CD4-positive, alpha-beta T cell treated with Interleukin-4 for 1 hour (primary cell): ENCODE measurements at regions not wholly inside any gene's neighbourhood (a gene's known extent, or its start where the extent isn't known, plus 50 kb on each side); places are given as distances from the start of the nearest gene placed in this dataset.

ENCODE experiments used
- DNase-seq, 2 donors: peaks; one replicate each; pipeline ENCODE4 v3.0.0-alpha.2; 2020 to 2022

DNA sequence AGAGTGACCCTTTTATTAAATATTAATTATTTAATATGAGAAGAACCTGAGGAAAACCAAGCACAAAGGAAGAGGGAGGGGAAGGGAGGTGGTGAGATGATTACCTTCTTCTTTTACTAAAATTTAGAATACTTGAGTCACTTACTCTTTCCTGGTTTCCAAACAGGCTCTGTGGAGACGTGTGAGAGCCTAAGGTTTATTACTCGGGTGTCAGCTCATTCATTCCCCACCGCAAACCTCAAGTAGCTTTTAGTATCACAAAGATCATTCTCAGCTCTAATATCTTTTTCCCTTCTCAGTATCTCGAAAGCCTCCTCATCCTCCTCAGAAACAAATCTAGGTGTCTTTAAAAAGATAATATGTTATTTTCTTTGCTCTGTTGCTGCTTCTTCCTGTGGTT lies 497.2 kb upstream of the JARID2 start:
- DNase-seq, result no peak

- no peak for DNase-seq
Measured at GRCh38 chr6:14750059-14750661, 495.7 kb upstream of the JARID2 start.

GRCh38 chr6:14751645-14752175 lies 494.2 kb upstream of the JARID2 start:
- DNase-seq, result no peak

DNA sequence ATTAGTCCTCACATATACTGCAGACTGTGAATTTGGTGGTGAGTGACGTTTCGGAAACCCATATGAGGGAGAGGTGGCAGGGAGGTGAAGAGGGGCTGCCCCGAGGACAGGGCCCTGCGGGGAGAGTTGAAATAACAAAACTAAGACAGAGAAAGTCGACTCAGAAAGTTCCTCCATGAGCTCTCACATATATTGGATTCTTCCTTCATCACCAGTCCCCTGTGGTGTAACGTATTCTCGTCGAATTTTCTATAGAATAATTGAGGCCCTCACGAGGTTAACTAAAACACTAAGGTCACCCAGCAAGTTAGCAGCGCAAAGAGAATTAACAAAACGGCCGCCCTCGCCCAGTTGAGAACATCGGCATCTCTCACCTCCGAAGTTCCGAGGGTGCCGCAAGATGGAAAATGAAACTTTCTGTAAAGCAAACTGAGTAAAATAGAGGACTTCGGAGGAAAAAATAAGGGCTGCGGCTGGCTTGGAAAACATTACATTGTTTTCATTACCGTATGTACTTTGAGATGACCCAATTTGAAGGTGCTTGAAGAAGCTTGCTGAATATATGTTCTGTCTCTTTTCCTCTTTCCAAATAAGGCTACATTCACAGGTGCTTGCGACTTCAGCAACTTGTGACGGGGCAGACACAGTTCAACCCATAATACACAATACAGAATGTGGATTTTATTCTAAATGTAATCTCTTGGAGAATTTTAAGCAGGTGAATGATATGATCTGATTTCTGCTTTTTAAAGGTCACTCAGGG lies 490.9 kb upstream of the JARID2 start:
- peak; percentile 32 to 61 for DNase-seq

- DNase-seq, result no peak
Measured at GRCh38 chr6:14756340-14756739, 489.5 kb upstream of the JARID2 start.

- DNase-seq, result no peak
Measured at GRCh38 chr6:14757014-14757413, 488.9 kb upstream of the JARID2 start.

DNA sequence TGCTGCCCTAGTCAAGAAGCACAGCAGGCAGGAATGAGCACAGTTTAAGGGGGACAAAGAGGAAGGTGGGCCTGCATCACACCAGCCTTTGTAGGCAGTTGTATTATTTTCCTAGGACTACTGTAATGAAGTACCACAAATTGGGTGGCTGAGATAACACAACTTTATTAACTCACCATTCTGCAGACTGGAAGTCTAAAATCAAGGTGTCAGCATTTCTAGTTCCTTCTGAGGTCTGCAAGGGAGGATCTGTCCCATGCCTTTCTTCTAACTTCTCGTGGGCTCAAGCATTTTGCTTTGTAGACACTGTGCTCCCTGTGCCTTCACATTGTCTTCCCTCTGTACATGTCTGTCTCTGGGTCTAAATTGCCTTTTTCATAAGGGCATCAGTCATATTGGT lies 488.5 kb upstream of the JARID2 start:
- no peak for DNase-seq

DNA sequence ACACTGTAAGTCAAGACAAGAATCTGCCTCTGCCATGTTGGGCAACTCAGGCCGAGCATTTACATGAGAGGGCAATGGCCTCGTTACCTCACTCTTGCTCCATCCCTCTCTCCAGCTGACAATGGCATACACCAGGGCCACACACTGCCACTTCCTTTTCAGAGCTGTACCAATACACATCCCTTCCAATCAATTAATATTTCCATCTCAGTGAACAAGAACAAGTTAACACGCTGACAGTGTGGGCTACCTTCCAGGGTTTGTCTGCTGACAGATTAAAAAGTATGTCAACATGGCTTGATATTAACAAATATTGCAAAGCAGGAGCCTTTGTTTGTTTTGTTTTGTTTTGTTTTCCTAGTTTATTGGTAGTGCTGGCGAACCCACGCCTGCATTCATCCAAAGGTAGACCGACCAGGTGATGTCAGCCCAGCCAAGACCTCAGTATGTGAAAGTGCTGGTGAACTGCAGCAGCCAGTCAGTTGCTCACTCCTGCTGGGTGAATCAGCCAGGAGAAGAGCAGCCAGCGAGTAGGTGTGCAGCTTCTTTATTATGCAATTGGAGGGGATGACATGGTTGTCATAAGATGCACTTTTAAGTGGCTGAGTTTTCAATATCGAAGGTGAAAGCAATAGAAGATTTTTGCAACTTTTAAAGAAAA lies 487.3 kb upstream of the JARID2 start:
- DNase-seq, result no peak

DNA sequence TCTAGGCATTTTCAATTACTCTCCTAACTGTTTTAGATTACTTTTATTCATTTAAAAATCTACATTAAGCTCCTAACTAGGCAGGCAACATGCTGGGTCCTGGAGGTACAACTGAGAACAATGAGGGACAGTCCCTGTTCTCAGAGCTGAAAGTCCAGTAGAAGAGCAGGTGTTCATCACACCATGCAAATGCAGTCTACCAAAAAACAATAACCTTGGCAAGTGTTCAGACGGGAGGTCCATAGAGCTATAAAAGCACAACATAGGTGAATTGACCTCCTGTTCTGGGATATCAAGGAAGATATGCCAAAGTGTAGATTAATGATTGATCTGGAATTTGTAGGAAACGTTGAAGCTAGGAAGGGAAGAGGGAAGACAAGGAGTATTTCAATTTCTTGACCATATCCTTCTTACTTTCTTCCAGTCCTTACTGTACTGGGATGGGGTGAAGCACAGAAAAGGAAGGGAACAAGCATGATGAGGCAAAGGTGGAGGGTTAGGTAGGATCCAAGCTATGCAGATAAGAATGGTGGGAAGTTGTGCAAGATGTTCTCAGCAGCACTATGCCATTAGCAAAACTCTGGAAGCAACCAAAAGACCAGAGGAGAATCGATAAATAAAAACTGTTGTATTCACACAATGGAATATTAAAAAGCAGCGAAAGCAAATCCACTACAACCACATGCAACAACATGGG lies 485.7 kb upstream of the JARID2 start:
- no peak for DNase-seq

- no peak for DNase-seq
Measured at GRCh38 chr6:14762077-14762476, 483.8 kb upstream of the JARID2 start.

GRCh38 chr6:14763139-14763538 lies 482.7 kb upstream of the JARID2 start:
- no peak for DNase-seq

DNA sequence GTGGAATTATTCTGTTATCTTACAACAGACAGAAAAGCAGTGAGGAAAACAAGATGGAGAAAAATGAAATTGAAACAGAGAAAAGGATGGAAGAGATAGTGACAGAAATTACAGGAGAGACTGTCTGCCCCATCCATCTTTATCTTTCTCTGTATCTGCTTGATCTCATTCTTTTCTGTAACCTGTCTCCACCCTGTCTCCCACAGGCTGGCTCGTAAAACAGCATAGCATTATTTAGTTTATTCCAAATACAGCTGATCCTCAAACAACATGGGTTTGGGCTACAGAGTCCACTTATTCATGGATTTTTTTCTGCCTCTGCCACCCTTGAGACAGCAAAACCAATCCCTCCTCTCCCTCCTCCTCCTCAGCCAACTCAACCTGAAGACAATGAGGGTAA lies 482.3 kb upstream of the JARID2 start:
- DNase-seq, result no peak

GRCh38 chr6:14765106-14765505 lies 480.8 kb upstream of the JARID2 start:
- DNase-seq, result no peak

- DNase-seq, result no peak
Measured at GRCh38 chr6:14765721-14766390, 480.0 kb upstream of the JARID2 start.

DNA sequence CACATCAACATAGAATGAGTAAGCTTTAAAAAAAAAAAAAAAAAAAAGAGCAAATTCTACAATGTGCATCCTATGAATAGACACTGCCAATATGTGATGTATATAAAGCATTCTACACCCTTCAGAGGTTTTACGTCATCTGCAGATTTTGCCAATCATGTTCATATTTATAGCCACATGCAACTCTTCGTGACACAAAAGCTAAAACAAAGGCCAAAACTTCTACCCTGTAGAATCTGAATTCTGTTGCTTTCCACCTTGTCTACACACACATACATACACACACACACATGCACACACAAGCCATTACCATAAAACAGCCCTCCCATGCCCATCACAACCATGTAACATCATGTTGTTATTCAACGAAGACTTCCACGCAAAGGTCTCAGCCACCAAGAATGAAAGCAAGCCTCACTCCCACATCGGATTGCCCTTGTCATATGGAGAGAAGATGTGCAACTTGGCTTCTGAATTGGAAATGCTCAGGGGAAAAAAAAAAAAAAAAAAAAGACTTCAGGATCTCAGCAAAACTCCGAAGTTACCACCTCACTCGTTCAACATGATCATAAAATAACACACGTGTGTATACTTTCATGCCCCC lies 479.4 kb upstream of the JARID2 start:
- no peak for DNase-seq

GRCh38 chr6:14767226-14767625 lies 478.6 kb upstream of the JARID2 start:
- no peak for DNase-seq

DNA sequence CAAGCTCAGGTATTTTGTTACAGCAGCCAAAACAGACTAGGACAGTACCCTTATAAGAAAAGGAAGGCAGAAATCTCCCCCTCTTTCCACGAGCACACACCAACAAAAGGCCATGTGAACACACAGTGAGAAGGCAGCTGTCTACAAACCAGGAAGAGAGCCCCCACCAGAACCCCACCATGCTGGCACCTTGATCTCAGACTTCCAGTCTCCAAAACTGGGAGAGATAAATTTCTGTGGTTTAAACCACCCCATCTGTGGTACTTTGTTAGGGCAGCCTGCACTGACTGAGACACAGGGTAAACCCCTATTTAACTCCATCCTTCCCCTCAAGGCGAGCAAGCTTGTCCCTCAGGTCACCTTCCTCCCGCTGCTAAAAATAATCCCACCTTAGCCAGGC lies 475.8 kb upstream of the JARID2 start:
- DNase-seq, result no peak

GRCh38 chr6:14770572-14770971 lies 475.3 kb upstream of the JARID2 start:
- DNase-seq, result no peak

DNA sequence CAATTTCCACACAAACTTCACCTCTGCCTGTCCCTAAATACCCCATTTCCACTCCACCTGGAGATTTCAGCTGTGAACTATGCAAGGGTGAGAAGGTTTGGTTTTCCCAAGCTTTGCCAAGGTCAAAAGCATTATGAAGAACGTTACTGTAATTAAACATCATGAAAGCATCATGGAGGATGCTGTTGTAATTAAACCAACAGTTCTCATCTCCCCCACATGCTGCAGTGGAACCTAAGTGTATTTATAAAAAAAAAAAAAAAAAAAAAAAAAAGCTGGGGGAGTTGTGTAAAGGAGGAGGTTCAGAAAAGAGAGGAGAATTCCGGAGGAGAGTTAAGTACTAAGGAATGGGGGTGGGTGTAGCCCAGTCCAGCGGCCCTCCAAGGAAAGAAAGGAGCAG lies 474.9 kb upstream of the JARID2 start:
- DNase-seq, result no peak

DNA sequence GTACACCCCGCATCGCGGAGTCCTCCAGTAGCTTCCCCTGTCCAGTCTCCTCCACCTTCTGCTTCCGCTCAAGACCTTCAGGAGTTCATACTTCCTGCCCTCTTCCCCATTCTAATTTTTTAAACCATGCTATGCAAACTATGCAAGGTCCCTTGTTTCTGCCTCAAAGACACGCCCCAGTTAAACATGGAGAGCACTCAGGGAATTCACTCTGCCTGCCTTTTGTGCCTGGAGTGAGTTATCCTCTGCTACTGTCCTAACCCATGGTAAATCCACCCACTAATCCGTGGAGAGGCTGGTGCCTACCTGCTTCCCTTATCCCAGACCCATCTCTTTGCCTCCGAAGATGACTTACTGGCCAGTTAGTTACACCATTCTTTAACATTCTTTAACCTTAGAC lies 473.7 kb upstream of the JARID2 start:
- no peak for DNase-seq

DNA sequence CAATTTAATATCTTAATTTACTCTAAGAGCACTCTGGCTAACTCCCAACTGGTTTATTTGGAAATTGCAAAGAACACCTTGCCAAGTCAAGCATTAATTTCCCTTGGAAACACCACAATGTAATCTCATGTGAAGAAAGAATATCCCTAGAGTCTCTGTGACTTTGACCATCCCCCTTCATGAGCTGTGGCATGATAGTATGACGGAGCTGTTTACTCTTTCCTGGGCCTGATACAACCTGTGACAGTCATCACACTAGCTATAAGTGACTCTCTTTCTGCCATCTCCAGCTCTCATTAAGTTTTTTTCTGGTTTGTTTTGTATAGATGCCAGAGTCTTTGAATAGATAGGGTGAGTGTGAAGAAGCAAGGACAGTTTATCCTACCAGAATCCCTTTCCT lies 470.3 kb upstream of the JARID2 start:
- DNase-seq, result no peak

DNA sequence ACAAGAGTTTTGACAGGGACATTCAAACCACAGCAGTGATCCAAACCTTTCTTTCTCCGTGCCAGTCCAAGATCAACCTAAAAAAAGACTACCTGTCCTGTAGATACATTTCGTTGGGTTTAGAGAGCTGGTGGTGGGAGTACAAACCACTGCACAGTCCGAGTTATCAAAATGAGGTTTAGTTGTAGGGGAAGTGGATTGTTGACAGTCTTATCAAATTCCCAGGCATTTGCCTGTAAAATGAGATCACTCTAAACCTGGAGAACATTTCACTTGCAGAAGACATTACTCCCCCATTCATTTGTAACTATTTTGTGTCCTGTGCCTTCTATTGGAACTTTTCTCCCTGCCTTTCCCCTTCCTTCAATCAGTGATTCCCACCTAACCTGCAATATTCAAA lies 469.6 kb upstream of the JARID2 start:
- DNase-seq, result no peak
